ENCODE measurements at regions not wholly inside any gene's neighbourhood (a gene's known extent, or its start where the extent isn't known, plus 50 kb on each side); places are given as distances from the start of the nearest gene placed in this dataset.

DNA sequence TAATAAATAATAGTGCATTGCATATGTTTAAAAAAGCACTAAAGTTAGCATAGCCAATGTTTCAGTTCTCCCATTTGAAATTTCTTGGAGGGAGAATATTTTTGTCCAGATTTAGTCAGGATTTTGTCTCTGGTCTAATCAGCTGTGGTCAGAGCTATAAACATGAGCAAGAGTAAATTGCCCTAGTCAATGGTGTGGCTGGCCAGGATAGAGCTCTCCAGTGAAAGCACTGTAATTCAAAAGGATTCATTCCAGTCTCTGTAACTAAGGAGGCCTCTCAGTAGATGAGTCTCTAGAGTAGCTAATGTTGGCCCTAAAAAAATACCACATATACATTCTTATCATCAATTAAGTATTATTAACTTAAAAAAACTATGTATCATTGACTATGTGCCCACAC lies 241.6 kb downstream of the CDCA7 start:
- FAIRE-seq: no peak
- TF ChIP-seq, protein P1, sequence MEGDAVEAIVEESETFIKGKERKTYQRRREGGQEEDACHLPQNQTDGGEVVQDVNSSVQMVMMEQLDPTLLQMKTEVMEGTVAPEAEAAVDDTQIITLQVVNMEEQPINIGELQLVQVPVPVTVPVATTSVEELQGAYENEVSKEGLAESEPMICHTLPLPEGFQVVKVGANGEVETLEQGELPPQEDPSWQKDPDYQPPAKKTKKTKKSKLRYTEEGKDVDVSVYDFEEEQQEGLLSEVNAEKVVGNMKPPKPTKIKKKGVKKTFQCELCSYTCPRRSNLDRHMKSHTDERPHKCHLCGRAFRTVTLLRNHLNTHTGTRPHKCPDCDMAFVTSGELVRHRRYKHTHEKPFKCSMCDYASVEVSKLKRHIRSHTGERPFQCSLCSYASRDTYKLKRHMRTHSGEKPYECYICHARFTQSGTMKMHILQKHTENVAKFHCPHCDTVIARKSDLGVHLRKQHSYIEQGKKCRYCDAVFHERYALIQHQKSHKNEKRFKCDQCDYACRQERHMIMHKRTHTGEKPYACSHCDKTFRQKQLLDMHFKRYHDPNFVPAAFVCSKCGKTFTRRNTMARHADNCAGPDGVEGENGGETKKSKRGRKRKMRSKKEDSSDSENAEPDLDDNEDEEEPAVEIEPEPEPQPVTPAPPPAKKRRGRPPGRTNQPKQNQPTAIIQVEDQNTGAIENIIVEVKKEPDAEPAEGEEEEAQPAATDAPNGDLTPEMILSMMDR (IDR thresholded peaks at IDR 0.05; ENCODE audit: insufficient read depth, missing control alignments): no peak

DNA sequence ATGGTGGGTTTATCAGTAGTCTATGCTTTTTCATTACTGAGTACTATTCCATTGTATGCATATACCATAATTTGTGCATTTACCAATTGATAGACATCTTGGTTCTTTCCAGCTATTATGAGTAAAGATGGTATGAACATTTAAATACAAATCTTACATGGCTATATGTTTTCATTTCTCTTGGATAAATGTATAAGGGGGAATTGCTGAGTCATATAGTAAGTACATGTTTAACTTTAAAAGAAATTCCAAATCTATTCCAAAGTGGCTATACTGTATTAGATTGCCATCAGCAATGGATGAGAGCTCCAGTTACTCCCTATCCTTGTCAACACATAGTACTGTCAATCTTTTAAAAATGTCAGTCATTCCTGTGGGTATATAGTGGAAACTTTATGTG lies 243.9 kb downstream of the CDCA7 start:
- DNase-seq (ENCODE audit: insufficient read length, low spot score) (no peak), FAIRE-seq (no peak)
- TF ChIP-seq, protein P1 (IDR thresholded peaks at IDR 0.05; ENCODE audit: insufficient read depth, missing control alignments): no peak

More for the DNA sequence above, 241.6 kb downstream of the CDCA7 start:
- no peak for DNase-seq (ENCODE audit: insufficient read length, low spot score)

DNA sequence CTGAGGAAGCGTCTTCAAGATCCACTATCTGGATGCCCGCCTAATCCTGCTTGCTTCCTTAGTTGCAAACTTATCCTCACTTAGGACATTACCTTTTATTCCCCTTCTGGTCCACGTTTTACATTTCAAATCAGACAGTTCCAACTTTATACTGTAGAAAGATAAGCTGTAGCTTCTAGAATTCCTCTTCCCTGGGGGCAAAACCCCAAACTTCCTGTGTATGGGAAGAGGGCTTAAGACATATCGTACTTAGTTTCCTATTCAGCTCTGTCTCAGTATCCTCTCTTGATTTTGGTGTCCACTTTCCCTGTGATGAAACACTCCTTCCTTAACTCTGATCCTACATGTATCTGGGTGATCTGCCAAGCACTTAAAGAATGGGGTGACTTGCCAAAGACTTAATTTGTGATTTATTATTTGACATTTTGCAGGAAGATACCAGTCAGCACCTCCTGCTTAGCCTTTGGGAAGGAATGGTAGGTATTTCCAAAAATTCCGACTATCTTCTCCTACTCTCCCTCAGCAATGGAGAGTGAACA lies 245.2 kb downstream of the CDCA7 start:
- no peak for FAIRE-seq
- no peak for DNase-seq (ENCODE audit: insufficient read length, low spot score)
- TF ChIP-seq, protein P1 (IDR thresholded peaks at IDR 0.05; ENCODE audit: insufficient read depth, missing control alignments): no peak

DNA sequence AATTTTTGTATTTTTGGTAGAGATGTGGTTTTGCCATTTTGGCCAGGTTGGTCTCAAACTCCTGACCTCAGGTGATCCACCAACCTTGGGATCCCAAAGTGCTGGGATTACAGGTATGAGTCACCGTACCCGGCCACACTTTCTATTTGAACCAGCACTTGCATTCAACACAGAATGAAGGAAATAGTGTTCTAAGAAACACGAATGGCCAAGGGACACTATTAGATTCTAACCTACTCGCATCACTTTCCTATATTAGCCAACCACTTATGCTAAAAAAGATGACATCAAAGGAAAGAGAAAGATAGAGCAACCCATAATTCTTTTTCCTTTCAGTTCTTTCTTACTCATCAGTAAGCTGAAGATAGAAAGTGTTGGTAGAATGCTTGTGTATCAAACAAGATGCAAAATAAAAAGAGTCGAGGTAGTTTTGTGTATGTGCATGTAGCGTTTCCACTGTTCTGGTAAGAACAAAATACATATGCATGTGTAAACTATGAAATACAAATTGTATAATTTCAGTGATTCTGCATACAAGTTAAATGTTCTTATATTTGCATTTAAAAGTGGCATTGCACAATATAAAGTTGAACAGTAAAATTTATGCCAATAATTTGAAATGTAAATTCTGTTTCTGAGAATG lies 247.6 kb downstream of the CDCA7 start:
- FAIRE-seq (no peak), DNase-seq (ENCODE audit: insufficient read length, low spot score) (no peak)
- TF ChIP-seq, protein P1 (IDR thresholded peaks at IDR 0.05; ENCODE audit: insufficient read depth, missing control alignments): no peak

DNA sequence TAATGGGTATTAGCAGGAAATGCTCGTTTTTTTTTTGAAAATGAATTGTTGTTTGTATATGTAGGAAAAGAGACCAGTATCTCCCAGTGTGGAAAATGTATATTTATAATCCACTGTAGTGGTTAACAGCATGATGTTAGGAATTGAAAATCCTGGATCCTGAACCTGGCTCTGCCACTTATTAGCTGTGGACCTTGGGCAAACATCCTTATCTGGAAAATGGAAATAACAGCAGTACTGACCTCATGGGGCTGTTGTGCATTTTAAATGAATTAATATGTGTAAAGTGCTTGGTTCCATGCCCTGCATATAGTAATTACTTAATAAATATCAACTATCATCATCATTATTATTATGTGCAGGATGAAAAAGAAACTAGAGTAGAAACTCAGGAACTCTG lies 251.3 kb downstream of the CDCA7 start:
- TF ChIP-seq, protein P1 (IDR thresholded peaks at IDR 0.05; ENCODE audit: insufficient read depth, missing control alignments): no peak
- FAIRE-seq (no peak), DNase-seq (ENCODE audit: insufficient read length, low spot score) (no peak)

DNA sequence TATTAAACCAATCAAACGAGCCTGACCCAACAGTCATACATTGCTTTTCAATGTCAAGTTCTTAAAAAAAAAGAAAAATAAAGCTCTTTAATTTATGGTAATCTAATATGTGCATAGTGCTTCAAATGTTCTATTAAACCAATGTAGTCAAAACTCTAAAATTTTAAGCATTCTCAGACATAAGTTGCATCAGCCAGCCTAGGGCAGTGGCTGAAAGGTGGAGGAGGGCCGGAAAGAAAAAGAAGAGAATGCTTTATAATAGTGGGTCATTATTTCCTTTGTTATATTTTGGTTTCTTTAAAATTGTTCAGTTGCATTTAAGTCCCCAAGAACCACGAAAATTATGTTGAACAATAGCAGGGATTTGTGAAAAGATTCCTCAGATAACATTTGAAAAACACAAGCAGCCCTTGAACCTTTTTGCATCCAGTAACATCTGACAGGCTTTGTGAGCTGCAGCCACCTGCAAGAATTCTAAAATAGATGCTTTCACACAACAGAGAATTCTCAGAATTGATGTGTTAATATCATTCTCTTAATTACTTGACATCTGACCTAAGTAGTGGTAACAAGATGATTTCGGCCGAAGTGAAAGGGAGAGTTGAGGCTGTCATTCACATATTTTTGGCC lies 252.1 kb downstream of the CDCA7 start:
- TF ChIP-seq, protein P1 (IDR thresholded peaks at IDR 0.05; ENCODE audit: insufficient read depth, missing control alignments): no peak
- FAIRE-seq (no peak), DNase-seq (ENCODE audit: insufficient read length, low spot score) (no peak)
